HFFc6 (cell line): ENCODE measurements at regions not wholly inside any gene's neighbourhood (a gene's known extent, or its start where the extent isn't known, plus 50 kb on each side); places are given as distances from the start of the nearest gene placed in this dataset.

Experiments
- DNase-seq: peaks from one replicate; pipeline ENCODE4 v3.0.0-alpha.2; 2018
- H3K27ac Mint-ChIP-seq: 2 replicates; pipeline ENCODE4 v1.8.0; 2020; ENCODE audit warnings: mild to moderate bottlenecking, mixed read lengths
- H3K27me3 Mint-ChIP-seq: 2 replicates; pipeline ENCODE4 v1.8.0; 2021; ENCODE audit warnings: mild to moderate bottlenecking, moderate library complexity, mixed read lengths; ENCODE audit not compliant: insufficient read depth
- H3K36me3 Mint-ChIP-seq: 2 replicates; pipeline ENCODE4 v1.8.0; 2021; ENCODE audit warnings: low read depth, mixed read lengths
- H3K4me1 Mint-ChIP-seq: 2 replicates; pipeline ENCODE4 v1.8.0; 2020; ENCODE audit warnings: low read depth, mixed read lengths
- H3K4me3 Mint-ChIP-seq: 2 replicates; pipeline ENCODE4 v1.8.0; 2020; ENCODE audit warnings: mild to moderate bottlenecking, moderate library complexity, mixed read lengths
- H3K9me3 Mint-ChIP-seq: 2 replicates; pipeline ENCODE4 v1.8.0; 2020; ENCODE audit warnings: mild to moderate bottlenecking, mixed read lengths
- TF ChIP-seq, protein P1 (sequence below): fragments of 200-600 bp; sonication (generic); IDR thresholded peaks from 2 replicates; pipeline ENCODE4 v1.5.0; 2021; ENCODE audit warnings: antibody characterized with exemption, mild to moderate bottlenecking

DNA sequence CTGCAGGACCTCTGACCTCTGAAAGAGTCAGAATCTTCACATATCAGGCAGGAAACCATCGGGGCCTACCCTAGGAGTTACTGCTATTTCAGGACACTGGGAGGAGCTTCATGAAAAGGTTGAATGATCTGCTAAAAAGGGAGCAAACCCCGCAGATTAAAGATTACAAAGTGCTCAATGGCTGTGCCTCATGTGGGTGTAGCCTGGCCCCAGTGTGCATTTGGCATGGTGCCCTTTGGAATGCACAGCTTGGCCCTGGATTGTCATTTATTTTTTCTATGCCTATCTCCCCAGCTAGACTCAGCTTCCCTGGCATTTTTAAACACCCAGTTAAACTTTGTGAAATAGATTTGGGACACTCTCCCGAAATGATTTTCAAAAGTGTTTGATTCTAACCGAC, 368.5 kb upstream of the SPTLC3 start:
- H3K4me3 Mint-ChIP-seq = no peak overlapping the region

DNA sequence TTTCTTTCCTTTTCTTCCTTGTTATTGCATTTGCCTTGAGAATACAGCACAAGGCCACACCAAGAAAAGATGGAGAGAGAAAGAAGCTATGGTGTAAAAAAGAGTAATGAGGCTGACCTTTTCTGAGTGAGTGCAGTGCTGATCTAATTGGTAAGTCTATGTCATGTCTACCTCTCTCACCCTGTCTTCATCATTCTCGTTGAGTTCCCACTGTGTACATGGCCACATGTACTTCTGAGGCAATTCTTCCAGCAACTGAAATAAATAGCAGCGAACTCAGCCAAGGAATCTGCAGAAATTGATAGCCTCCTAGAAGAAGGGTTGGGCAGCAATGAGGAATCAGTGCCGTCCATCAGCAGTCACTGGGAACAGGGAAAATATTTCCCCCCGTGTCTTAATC, 367.2 kb upstream of the SPTLC3 start:
- Mint-ChIP-seq H3K27me3 (no peaks in the 10 kb centered on the region), H3K27ac (no peak overlapping the region), H3K36me3 (no peaks in the 10 kb centered on the region), H3K4me3 (no peak overlapping the region), H3K9me3 (peaks cover 67% of the 10 kb centered on the region), H3K4me1 (no peaks in the 10 kb centered on the region)
- TF ChIP-seq, protein P1, sequence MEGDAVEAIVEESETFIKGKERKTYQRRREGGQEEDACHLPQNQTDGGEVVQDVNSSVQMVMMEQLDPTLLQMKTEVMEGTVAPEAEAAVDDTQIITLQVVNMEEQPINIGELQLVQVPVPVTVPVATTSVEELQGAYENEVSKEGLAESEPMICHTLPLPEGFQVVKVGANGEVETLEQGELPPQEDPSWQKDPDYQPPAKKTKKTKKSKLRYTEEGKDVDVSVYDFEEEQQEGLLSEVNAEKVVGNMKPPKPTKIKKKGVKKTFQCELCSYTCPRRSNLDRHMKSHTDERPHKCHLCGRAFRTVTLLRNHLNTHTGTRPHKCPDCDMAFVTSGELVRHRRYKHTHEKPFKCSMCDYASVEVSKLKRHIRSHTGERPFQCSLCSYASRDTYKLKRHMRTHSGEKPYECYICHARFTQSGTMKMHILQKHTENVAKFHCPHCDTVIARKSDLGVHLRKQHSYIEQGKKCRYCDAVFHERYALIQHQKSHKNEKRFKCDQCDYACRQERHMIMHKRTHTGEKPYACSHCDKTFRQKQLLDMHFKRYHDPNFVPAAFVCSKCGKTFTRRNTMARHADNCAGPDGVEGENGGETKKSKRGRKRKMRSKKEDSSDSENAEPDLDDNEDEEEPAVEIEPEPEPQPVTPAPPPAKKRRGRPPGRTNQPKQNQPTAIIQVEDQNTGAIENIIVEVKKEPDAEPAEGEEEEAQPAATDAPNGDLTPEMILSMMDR = no peak
- no peak for DNase-seq

More for the DNA sequence above, 368.5 kb upstream of the SPTLC3 start:
- Mint-ChIP-seq H3K9me3 (peaks cover 57% of the 10 kb centered on the region), H3K27ac (no peak overlapping the region), H3K4me1 (no peaks in the 10 kb centered on the region), H3K36me3 (no peaks in the 10 kb centered on the region), H3K27me3 (no peaks in the 10 kb centered on the region)
- TF ChIP-seq, protein P1 = no peak
- DNase-seq = no peak

DNA sequence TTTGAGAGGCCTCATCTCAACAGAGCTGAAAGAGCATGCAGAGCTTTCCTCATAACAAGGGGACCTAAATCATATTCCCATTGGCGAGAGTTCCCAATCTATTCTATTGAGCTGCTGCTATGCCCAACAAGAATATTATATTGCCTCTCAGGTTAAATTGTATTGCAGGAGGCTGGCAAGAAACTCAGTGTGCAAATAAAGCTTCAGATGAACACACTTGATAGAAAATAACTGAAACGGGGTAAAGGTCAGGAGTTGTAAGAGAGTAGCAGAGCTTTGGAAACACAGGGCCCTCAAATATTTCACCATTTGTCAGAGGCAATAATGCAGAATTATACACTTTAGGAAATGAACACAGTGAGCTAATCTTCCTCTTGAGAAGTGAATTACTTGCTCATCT, 364.3 kb upstream of the SPTLC3 start:
- Mint-ChIP-seq H3K9me3 (peaks cover 59% of the 10 kb centered on the region), H3K4me3 (no peak overlapping the region), H3K27me3 (peaks cover 3% of the 10 kb centered on the region; the same call in 1 of the 2 replicates), H3K36me3 (no peaks in the 10 kb centered on the region), H3K4me1 (no peaks in the 10 kb centered on the region), H3K27ac (no peak overlapping the region)
- TF ChIP-seq, protein P1 = no peak
- no peak for DNase-seq

DNA sequence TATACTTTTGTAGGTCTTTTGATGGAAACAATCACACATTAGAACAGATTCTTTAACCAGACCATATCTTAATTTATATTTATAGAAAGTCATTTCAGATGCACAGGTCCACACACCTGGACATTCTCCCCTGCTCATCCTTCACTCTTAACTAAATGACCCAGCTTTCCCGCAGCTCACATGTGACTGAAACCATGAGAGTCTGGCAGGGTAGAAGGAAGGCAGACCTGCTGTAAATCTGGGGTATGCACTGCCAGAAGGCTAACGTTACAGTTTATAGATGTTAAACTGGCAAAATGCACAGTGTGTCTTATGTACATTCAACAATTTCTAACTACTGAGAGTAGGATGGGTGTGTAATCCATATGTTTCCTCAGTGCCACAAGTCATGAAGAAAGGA, 359.5 kb upstream of the SPTLC3 start:
- no peaks in the 10 kb centered on the region for H3K36me3 Mint-ChIP-seq
- H3K27me3 Mint-ChIP-seq = peaks cover 3% of the 10 kb centered on the region
- no peak for DNase-seq
- TF ChIP-seq, protein P1 = no peak
- H3K4me1 Mint-ChIP-seq = no peaks in the 10 kb centered on the region
- H3K27ac Mint-ChIP-seq = no peak overlapping the region
- H3K9me3 Mint-ChIP-seq = peaks cover 42% of the 10 kb centered on the region
- H3K4me3 Mint-ChIP-seq = no peak overlapping the region

DNA sequence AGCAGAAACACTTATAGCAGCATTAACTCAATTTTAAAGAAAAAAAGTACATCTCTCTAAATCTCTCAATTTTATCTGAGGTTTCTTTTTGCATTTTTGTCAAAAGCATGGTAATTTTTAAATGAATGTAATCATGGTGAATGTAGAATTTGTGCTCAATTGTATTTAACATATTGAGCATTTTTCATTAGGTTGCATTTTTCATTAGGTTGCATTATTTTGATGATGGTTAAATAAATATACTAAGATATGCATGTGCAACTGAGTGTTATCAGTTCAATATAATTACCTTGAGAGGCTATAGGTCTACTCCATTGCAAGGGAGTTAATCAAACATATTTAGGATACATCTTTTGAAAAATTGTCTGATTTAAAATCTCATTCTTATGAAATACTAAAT, 355.1 kb upstream of the SPTLC3 start:
- peaks cover 49% of the 10 kb centered on the region for H3K9me3 Mint-ChIP-seq
- H3K36me3 Mint-ChIP-seq = peaks cover 5% of the 10 kb centered on the region; the same call in 1 of the 2 replicates
- no peaks in the 10 kb centered on the region for H3K4me1 Mint-ChIP-seq
- no peak for DNase-seq
- H3K27me3 Mint-ChIP-seq = peaks cover 3% of the 10 kb centered on the region
- H3K4me3 Mint-ChIP-seq = no peak overlapping the region
- no peak overlapping the region for H3K27ac Mint-ChIP-seq
- TF ChIP-seq, protein P1 = no peak

DNA sequence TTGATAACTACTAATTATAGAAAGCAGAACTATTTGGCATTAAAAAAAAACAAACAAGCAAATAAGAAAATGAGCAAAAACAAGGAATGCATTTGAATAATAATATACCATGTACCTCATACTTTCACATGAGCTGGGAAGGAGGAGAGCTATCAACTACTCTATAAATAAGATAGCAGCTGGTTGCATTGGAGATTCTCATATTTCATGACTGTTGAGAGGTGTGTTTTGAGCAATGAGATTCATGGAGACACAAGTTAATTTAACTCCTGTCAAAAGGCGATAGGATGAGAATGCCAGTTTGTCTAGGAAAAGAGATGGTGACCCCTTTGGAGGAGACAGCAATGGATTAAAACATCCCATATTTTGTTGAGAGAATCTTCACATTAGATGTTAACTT, 348.8 kb upstream of the SPTLC3 start:
- TF ChIP-seq, protein P1 = no peak
- peaks cover 54% of the 10 kb centered on the region for H3K9me3 Mint-ChIP-seq
- DNase-seq = no peak
- no peak overlapping the region for H3K27ac Mint-ChIP-seq
- H3K4me1 Mint-ChIP-seq = no peaks in the 10 kb centered on the region
- peaks cover 12% of the 10 kb centered on the region for H3K36me3 Mint-ChIP-seq
- H3K4me3 Mint-ChIP-seq = no peak overlapping the region
- H3K27me3 Mint-ChIP-seq = no peaks in the 10 kb centered on the region; the same call in 1 of the 2 replicates
